ENCODE measurements at regions not wholly inside any gene's neighbourhood (a gene's known extent, or its start where the extent isn't known, plus 50 kb on each side); places are given as distances from the start of the nearest gene placed in this dataset.

GRCh38 chr17:77594416-77595209 lies 363.9 kb upstream of the TNRC6C start:
- no peak for TF ChIP-seq CTCF (IDR thresholded peaks at IDR 0.05; ENCODE audit: low read depth, low read length)
- no peak for TF ChIP-seq EZH2phosphoT487 (IDR thresholded peaks at IDR 0.05; ENCODE audit: low read depth)

Data from OCI-LY3 (cell line).